GM23338 (cell line): ENCODE measurements at regions not wholly inside any gene's neighbourhood (a gene's known extent, or its start where the extent isn't known, plus 50 kb on each side); places are given as distances from the start of the nearest gene placed in this dataset.

Experiments
- ATAC-seq: fragments of 200-7000 bp; cut with Tn5 transposase; 3 replicates; pipeline ENCODE4 v1.9.1; 2020
- DNase-seq: peaks from one replicate; pipeline ENCODE4 v3.0.0-alpha.2; 2015; ENCODE audit warnings: low spot score
- H2AFZ ChIP-seq: fragments of 200-600 bp; sonication (generic); 2 replicates; pipeline ENCODE4 v1.8.0; 2016; ENCODE audit warnings: antibody characterized with exemption, mild to moderate bottlenecking, moderate library complexity
- H3F3A ChIP-seq: fragments of 200-600 bp; sonication (generic); replicated peaks from 2 replicates; pipeline ENCODE4 v1.8.0; 2017; ENCODE audit warnings: antibody characterized with exemption, mixed run types, low read depth
- H3K27ac ChIP-seq: fragments of 200-600 bp; sonication (generic); 2 replicates; pipeline ENCODE4 v1.6.1; 2016; ENCODE audit warnings: low read depth
- H3K27me3 ChIP-seq: fragments of 200-600 bp; sonication (generic); 2 replicates; pipeline ENCODE4 v1.8.0; 2016; ENCODE audit warnings: mild to moderate bottlenecking, mixed run types, moderate library complexity; ENCODE audit not compliant: insufficient read depth
- H3K36me3 ChIP-seq: fragments of 200-600 bp; sonication (generic); 2 replicates; pipeline ENCODE4 v1.8.0; 2016; ENCODE audit warnings: mild to moderate bottlenecking; ENCODE audit not compliant: insufficient read depth
- H3K4me1 ChIP-seq: fragments of 200-600 bp; sonication (generic); 2 replicates; pipeline ENCODE4 v1.8.0; 2016; ENCODE audit warnings: mild to moderate bottlenecking, moderate library complexity; ENCODE audit not compliant: insufficient read depth
- H3K4me2 ChIP-seq: fragments of 200-600 bp; sonication (generic); 2 replicates; pipeline ENCODE4 v1.7.1; 2017; ENCODE audit warnings: mixed run types
- H3K4me3 ChIP-seq: fragments of 200-600 bp; sonication (generic); 2 replicates; pipeline ENCODE4 v1.6.1; 2016; ENCODE audit warnings: mixed run types
- H3K79me2 ChIP-seq: fragments of 200-600 bp; sonication (generic); replicated peaks from 2 replicates; pipeline ENCODE4 v1.8.0; 2017; ENCODE audit warnings: mild to moderate bottlenecking; ENCODE audit not compliant: insufficient read depth
- H3K9me2 ChIP-seq: fragments of 200-600 bp; sonication (generic); 2 replicates; pipeline ENCODE4 v1.8.0; 2017; ENCODE audit not compliant: insufficient read depth
- H4K20me1 ChIP-seq: fragments of 200-600 bp; sonication (generic); replicated peaks from 2 replicates; pipeline ENCODE4 v1.8.0; 2017; ENCODE audit warnings: mild to moderate bottlenecking; ENCODE audit not compliant: insufficient read depth
- H3K27ac Mint-ChIP-seq: 2 replicates; pipeline ENCODE4 v1.8.0; 2020; ENCODE audit warnings: inconsistent platforms, mild to moderate bottlenecking, moderate library complexity, mixed read lengths
- H3K27me3 Mint-ChIP-seq: 3 replicates; pipeline ENCODE4 v1.8.0; 2022; ENCODE audit warnings: low read depth, mild to moderate bottlenecking, moderate library complexity, mixed read lengths, inconsistent platforms; ENCODE audit not compliant: insufficient read depth, poor library complexity
- H3K36me3 Mint-ChIP-seq: 3 replicates; pipeline ENCODE4 v1.8.0; 2021; ENCODE audit warnings: low read depth, mild to moderate bottlenecking, inconsistent platforms, moderate library complexity, mixed read lengths
- H3K4me1 Mint-ChIP-seq: 3 replicates; pipeline ENCODE4 v1.8.0; 2020; ENCODE audit warnings: mild to moderate bottlenecking, inconsistent platforms, mixed read lengths
- H3K4me3 Mint-ChIP-seq: 3 replicates; pipeline ENCODE4 v1.8.0; 2021; ENCODE audit warnings: moderate library complexity, mild to moderate bottlenecking, inconsistent platforms, mixed read lengths
- H3K9me3 Mint-ChIP-seq: 3 replicates; pipeline ENCODE4 v1.8.0; 2020; ENCODE audit warnings: moderate library complexity, mild to moderate bottlenecking, inconsistent platforms, mixed read lengths
- CREB1 ChIP-seq: fragments of 250-450 bp; sonication (Bioruptor Pico); IDR thresholded peaks from 2 replicates; pipeline ENCODE4 v1.5.0; 2020; ENCODE audit warnings: low read depth, mild to moderate bottlenecking, moderate library complexity
- CTCF ChIP-seq, 2 experiments: fragments of 200-600 bp in 1 of 2; sonication (generic) in 1 of 2; conservative IDR thresholded peaks; 2 replicates each; pipeline versions ENCODE4 v1.5.1 to v1.6.1; 2016 to 2017; ENCODE audit warnings: antibody characterized with exemption in 2 of 2, low read depth in 2 of 2, mild to moderate bottlenecking in 2 of 2, moderate library complexity in 1 of 2
- EZH2 ChIP-seq: fragments of 200-600 bp; sonication (generic); IDR thresholded peaks from one replicate; pipeline ENCODE4 v1.8.0; 2017; ENCODE audit warnings: antibody characterized with exemption, mild to moderate bottlenecking, low read depth; ENCODE audit not compliant: unreplicated experiment
- EZH2phosphoT487 ChIP-seq: fragments of 200-600 bp; sonication (generic); IDR thresholded peaks from one replicate; pipeline ENCODE4 v1.8.1; 2018; ENCODE audit warnings: antibody characterized with exemption; ENCODE audit not compliant: unreplicated experiment
- JUNB ChIP-seq: IDR thresholded peaks from one replicate; pipeline ENCODE4 v1.6.1; 2016; ENCODE audit warnings: antibody characterized with exemption; ENCODE audit not compliant: unreplicated experiment
- NANOG ChIP-seq: IDR thresholded peaks from 2 replicates; pipeline ENCODE4 v1.6.1; 2016; ENCODE audit warnings: antibody characterized with exemption, borderline replicate concordance
- POLR2AphosphoS5 ChIP-seq: IDR thresholded peaks from 2 replicates; pipeline ENCODE4 v1.6.1; 2016; ENCODE audit warnings: antibody characterized with exemption, low read depth
- REST ChIP-seq: IDR thresholded peaks from one replicate; pipeline ENCODE4 v1.6.1; 2018; ENCODE audit warnings: antibody characterized with exemption; ENCODE audit not compliant: unreplicated experiment
- STAT1 ChIP-seq: IDR thresholded peaks from one replicate; pipeline ENCODE4 v1.6.1; 2016; ENCODE audit warnings: antibody characterized with exemption; ENCODE audit not compliant: unreplicated experiment
- ZNF114 ChIP-seq: fragments of 250-450 bp; sonication (Bioruptor Pico); IDR thresholded peaks from 2 replicates; pipeline ENCODE4 v1.5.0; 2020; ENCODE audit warnings: mild to moderate bottlenecking, moderate library complexity
- ZNF331 ChIP-seq: fragments of 250-450 bp; sonication (Bioruptor Pico); IDR thresholded peaks from 2 replicates; pipeline ENCODE4 v1.5.0; 2020; ENCODE audit warnings: low read depth, mild to moderate bottlenecking, moderate library complexity

- no peak for DNase-seq
- no peak overlapping the region for H3K4me3 Mint-ChIP-seq
- TF ChIP-seq JUNB = no peak
- TF ChIP-seq STAT1 = no peak
- no peak for TF ChIP-seq ZNF114 (CRISPR knock-in tag)
- TF ChIP-seq NANOG = no peak
- TF ChIP-seq POLR2AphosphoS5 = no peak
- no peak for TF ChIP-seq CREB1
- no peak for TF ChIP-seq ZNF331 (CRISPR knock-in tag)
- H3K4me3 ChIP-seq = no peak overlapping the region
- no peak overlapping the region for H3K27ac Mint-ChIP-seq
- no peak overlapping the region for H3K27ac ChIP-seq
- H3F3A ChIP-seq = no peaks in the 10 kb centered on the region
- H2AFZ ChIP-seq = no peak overlapping the region
- ATAC-seq = no peak
- no peaks in the 10 kb centered on the region for H3K9me3 Mint-ChIP-seq
- H3K79me2 ChIP-seq = no peaks in the 10 kb centered on the region
- H3K27me3 Mint-ChIP-seq = peaks cover 2% of the 10 kb centered on the region
- H3K36me3 Mint-ChIP-seq = no peaks in the 10 kb centered on the region
- H3K4me1 Mint-ChIP-seq = peaks cover 5% of the 10 kb centered on the region
- H4K20me1 ChIP-seq = no peaks in the 10 kb centered on the region
- H3K27me3 ChIP-seq = no peaks in the 10 kb centered on the region
- no peaks in the 10 kb centered on the region; the same call in 1 of the 2 replicates for H3K4me1 ChIP-seq
- no peaks in the 10 kb centered on the region for H3K36me3 ChIP-seq
- H3K4me2 ChIP-seq = no peak overlapping the region
- H3K9me2 ChIP-seq = no peaks in the 10 kb centered on the region; the same call in 1 of the 2 replicates
Measured at GRCh38 chr3:178480274-178480673, 56.0 kb upstream of the KCNMB2 start.

GRCh38 chr3:178480795-178481194, 55.4 kb upstream of the KCNMB2 start:
- no peak overlapping the region for H3K27ac Mint-ChIP-seq
- H3F3A ChIP-seq = no peaks in the 10 kb centered on the region
- H3K4me1 Mint-ChIP-seq = peaks cover 6% of the 10 kb centered on the region
- no peak overlapping the region for H3K4me3 Mint-ChIP-seq
- H3K4me1 ChIP-seq = no peaks in the 10 kb centered on the region; the same call in 1 of the 2 replicates
- H3K4me3 ChIP-seq = no peak overlapping the region
- H3K9me2 ChIP-seq = no peaks in the 10 kb centered on the region; the same call in 1 of the 2 replicates
- H3K36me3 ChIP-seq = no peaks in the 10 kb centered on the region
- H3K4me2 ChIP-seq = no peak overlapping the region
- H2AFZ ChIP-seq = no peak overlapping the region
- H3K79me2 ChIP-seq = no peaks in the 10 kb centered on the region
- no peaks in the 10 kb centered on the region for H3K9me3 Mint-ChIP-seq
- H3K36me3 Mint-ChIP-seq = no peaks in the 10 kb centered on the region
- H3K27me3 ChIP-seq = no peaks in the 10 kb centered on the region
- no peak overlapping the region for H3K27ac ChIP-seq
- H4K20me1 ChIP-seq = no peaks in the 10 kb centered on the region
- DNase-seq = no peak
- no peak for ATAC-seq
- peaks cover 2% of the 10 kb centered on the region for H3K27me3 Mint-ChIP-seq
- TF ChIP-seq ZNF331 (CRISPR knock-in tag) (no peak), ZNF114 (CRISPR knock-in tag) (no peak), JUNB (no peak), NANOG (no peak), EZH2phosphoT487 (no peak), CTCF (conservative IDR thresholded peaks at IDR 0.05; ENCODE audit: low read depth in 2 of 2) (no peak), EZH2 (no peak), REST (no peak), CREB1 (no peak), POLR2AphosphoS5 (no peak)
